NCI-H2196 (cell line): ENCODE measurements at regions not wholly inside any gene's neighbourhood (a gene's known extent, or its start where the extent isn't known, plus 50 kb on each side); places are given as distances from the start of the nearest gene placed in this dataset.
"Not testable (repeated sequence)": the region's sequence is repeated elsewhere in the genome, so short reads cannot be mapped to it uniquely, and the experiment has no call there.

Source experiments
- DNase-seq: peaks from one replicate; lab custom pipeline; 2025; ENCODE audit not compliant: unreplicated experiment; lab: John Stamatoyannopoulos, UW

GRCh38 chr2:155908567-155908966, 424.0 kb downstream of the NR4A2 start:
- no peak for DNase-seq

GRCh38 chr2:155907211-155907610, 425.3 kb downstream of the NR4A2 start:
- no peak for DNase-seq

GRCh38 chr2:155905657-155906056, 426.9 kb downstream of the NR4A2 start:
- DNase-seq = no peak

GRCh38 chr2:155904720-155905119, 427.8 kb downstream of the NR4A2 start:
- DNase-seq = no peak

GRCh38 chr2:155902635-155903034, 429.9 kb downstream of the NR4A2 start:
- no peak for DNase-seq

- DNase-seq = no peak
Measured at GRCh38 chr2:155895016-155895415, 437.5 kb downstream of the NR4A2 start.

GRCh38 chr2:155880382-155880781, 452.1 kb downstream of the NR4A2 start:
- DNase-seq = not testable (repeated sequence)

- DNase-seq = not testable (repeated sequence)
Measured at GRCh38 chr2:155879900-155880299, 452.6 kb downstream of the NR4A2 start.

- no peak for DNase-seq
Measured at GRCh38 chr2:155872396-155872795, 460.1 kb downstream of the NR4A2 start.

- DNase-seq = no peak
Measured at GRCh38 chr2:155871940-155872339, 460.6 kb downstream of the NR4A2 start.

GRCh38 chr2:155867564-155867963, 465.0 kb downstream of the NR4A2 start:
- no peak for DNase-seq

- no peak for DNase-seq
Measured at GRCh38 chr2:155866477-155866876, 466.0 kb downstream of the NR4A2 start.

- DNase-seq = no peak
Measured at GRCh38 chr2:155852156-155852555, 480.4 kb downstream of the NR4A2 start.

GRCh38 chr2:155846259-155846658, 486.3 kb downstream of the NR4A2 start:
- DNase-seq = no peak

GRCh38 chr2:155844461-155844860, 488.1 kb downstream of the NR4A2 start:
- no peak for DNase-seq

- DNase-seq = no peak
Measured at GRCh38 chr2:155842103-155842502, 490.4 kb downstream of the NR4A2 start.

- DNase-seq = no peak
Measured at GRCh38 chr2:155841442-155841841, 491.1 kb downstream of the NR4A2 start.

- no peak for DNase-seq
Measured at GRCh38 chr2:155840661-155841060, 491.9 kb downstream of the NR4A2 start.

GRCh38 chr2:155839991-155840390, 492.5 kb downstream of the NR4A2 start:
- DNase-seq = no peak

GRCh38 chr2:155839436-155839835, 493.1 kb downstream of the NR4A2 start:
- no peak for DNase-seq

GRCh38 chr2:155836439-155836838, 496.1 kb downstream of the NR4A2 start:
- no peak for DNase-seq

- no peak for DNase-seq
Measured at GRCh38 chr2:155830817-155831579, 501.5 kb downstream of the NR4A2 start.

- no peak for DNase-seq
Measured at GRCh38 chr2:155830351-155830750, 502.2 kb downstream of the NR4A2 start.
